OCI-LY1 (cell line): ENCODE measurements at regions not wholly inside any gene's neighbourhood (a gene's known extent, or its start where the extent isn't known, plus 50 kb on each side); places are given as distances from the start of the nearest gene placed in this dataset.
"Not testable (repeated sequence)": the region's sequence is repeated elsewhere in the genome, so short reads cannot be mapped to it uniquely, and the experiment has no call there.

Experiments used
- H2AFZ ChIP-seq: fragments of 200-600 bp; sonication (generic), shearing (Covaris generic); 2 replicates; pipeline ENCODE4 v1.6.0; 2014; ENCODE audit warnings: antibody characterized with exemption, mild to moderate bottlenecking, low read length
- H3F3A ChIP-seq: fragments of 200-600 bp; sonication (generic), shearing (Covaris generic); 2 replicates; pipeline ENCODE4 v1.6.0; 2014; ENCODE audit warnings: mild to moderate bottlenecking, antibody characterized with exemption, low read length, moderate library complexity; ENCODE audit not compliant: insufficient read depth
- H3K27ac ChIP-seq: fragments of 200-600 bp; sonication (generic); 2 replicates; pipeline ENCODE4 v1.5.1; 2014; ENCODE audit warnings: low read length, mixed run types, mild to moderate bottlenecking, low read depth; ENCODE audit not compliant: poor library complexity, severe bottlenecking
- H3K27me3 ChIP-seq: fragments of 200-600 bp; sonication (generic); 2 replicates; pipeline ENCODE4 v1.6.0; 2014; ENCODE audit warnings: antibody characterized with exemption, mild to moderate bottlenecking, low read length, moderate library complexity; ENCODE audit not compliant: insufficient read depth
- H3K36me3 ChIP-seq: fragments of 200-600 bp; sonication (generic); 2 replicates; pipeline ENCODE4 v1.6.1; 2014; ENCODE audit warnings: mild to moderate bottlenecking, antibody characterized with exemption, low read length, moderate library complexity, mixed read lengths; ENCODE audit not compliant: insufficient read depth
- H3K4me1 ChIP-seq: fragments of 200-600 bp; sonication (generic); 2 replicates; pipeline ENCODE4 v1.5.1; 2014; ENCODE audit warnings: mild to moderate bottlenecking, low read length, moderate library complexity; ENCODE audit not compliant: insufficient read depth, severe bottlenecking
- H3K4me2 ChIP-seq: fragments of 200-600 bp; sonication (generic), shearing (Covaris generic); 2 replicates; pipeline ENCODE4 v1.6.1; 2014; ENCODE audit warnings: low read length
- H3K4me3 ChIP-seq: fragments of 200-600 bp; sonication (generic); 2 replicates; pipeline ENCODE4 v1.5.1; 2014; ENCODE audit warnings: low read length, low read depth, mild to moderate bottlenecking, mixed read lengths; ENCODE audit not compliant: poor library complexity, severe bottlenecking
- H3K79me2 ChIP-seq: fragments of 200-600 bp; shearing (Covaris generic); 2 replicates; pipeline ENCODE4 v1.6.1; 2016; ENCODE audit warnings: mixed run types, low read length, mixed read lengths; ENCODE audit not compliant: insufficient read depth
- H3K9ac ChIP-seq: fragments of 200-600 bp; sonication (generic), shearing (Covaris generic); 2 replicates; pipeline ENCODE4 v1.6.1; 2014; ENCODE audit warnings: mild to moderate bottlenecking, low read length, mixed read lengths
- H3K9me2 ChIP-seq: fragments of 200-600 bp; sonication (generic), shearing (Covaris generic); 2 replicates; pipeline ENCODE4 v1.6.1; 2014; ENCODE audit warnings: low read depth, mild to moderate bottlenecking, low read length, mixed read lengths
- H3K9me3 ChIP-seq: fragments of 200-600 bp; shearing (Covaris generic); 2 replicates; pipeline ENCODE4 v1.6.1; 2014; ENCODE audit warnings: low read length, mixed read lengths
- H4K20me1 ChIP-seq: fragments of 200-600 bp; sonication (generic), shearing (Covaris generic); 2 replicates; pipeline ENCODE4 v1.6.0; 2016; ENCODE audit warnings: mild to moderate bottlenecking, low read length; ENCODE audit not compliant: insufficient read depth
- CTCF ChIP-seq: fragments of 200-600 bp; sonication (generic), shearing (Covaris generic); IDR thresholded peaks from 2 replicates; pipeline ENCODE4 v1.5.1; 2017; ENCODE audit warnings: mild to moderate bottlenecking, antibody characterized with exemption, low read length, moderate library complexity, mixed read lengths
- EZH2 ChIP-seq: fragments of 200-600 bp; sonication (generic), shearing (Covaris generic); IDR thresholded peaks from 2 replicates; pipeline ENCODE4 v1.8.0; 2017; ENCODE audit warnings: borderline replicate concordance, mixed run types, mild to moderate bottlenecking, antibody characterized with exemption, low read length, moderate library complexity, mixed read lengths

GRCh38 chr18:35889677-35890076, 82.8 kb upstream of the RMP24 start:
- Histone ChIP-seq H3K36me3 (no peaks in the 10 kb centered on the region), H3K9me2 (no peaks in the 10 kb centered on the region), H4K20me1 (no peaks in the 10 kb centered on the region), H3K4me3 (no peak overlapping the region), H2AFZ (no peak overlapping the region), H3F3A (no peaks in the 10 kb centered on the region), H3K27ac (no peak overlapping the region), H3K4me1 (no peaks in the 10 kb centered on the region), H3K27me3 (no peaks in the 10 kb centered on the region), H3K79me2 (no peaks in the 10 kb centered on the region), H3K9ac (no peak overlapping the region), H3K4me2 (no peak overlapping the region), H3K9me3 (no peaks in the 10 kb centered on the region)
- TF ChIP-seq CTCF = no peak
- no peak for TF ChIP-seq EZH2

GRCh38 chr18:35890323-35890722, 82.2 kb upstream of the RMP24 start:
- H3K27ac ChIP-seq = no peak overlapping the region
- H3K4me2 ChIP-seq = no peak overlapping the region
- no peaks in the 10 kb centered on the region for H3K9me2 ChIP-seq
- no peaks in the 10 kb centered on the region for H3K27me3 ChIP-seq
- no peaks in the 10 kb centered on the region for H3K79me2 ChIP-seq
- no peaks in the 10 kb centered on the region for H4K20me1 ChIP-seq
- no peak overlapping the region for H2AFZ ChIP-seq
- TF ChIP-seq CTCF = no peak
- TF ChIP-seq EZH2 = no peak
- H3K9me3 ChIP-seq = no peaks in the 10 kb centered on the region
- H3K36me3 ChIP-seq = no peaks in the 10 kb centered on the region
- H3F3A ChIP-seq = no peaks in the 10 kb centered on the region
- H3K9ac ChIP-seq = no peak overlapping the region
- H3K4me1 ChIP-seq = no peaks in the 10 kb centered on the region
- no peak overlapping the region for H3K4me3 ChIP-seq

GRCh38 chr18:35892118-35892517, 80.4 kb upstream of the RMP24 start:
- no peaks in the 10 kb centered on the region for H3K27me3 ChIP-seq
- TF ChIP-seq EZH2 = no peak
- TF ChIP-seq CTCF = no peak
- no peak overlapping the region for H3K4me2 ChIP-seq
- no peak overlapping the region for H3K4me3 ChIP-seq
- no peaks in the 10 kb centered on the region for H3K9me2 ChIP-seq
- no peaks in the 10 kb centered on the region for H3K4me1 ChIP-seq
- no peaks in the 10 kb centered on the region for H3K9me3 ChIP-seq
- H2AFZ ChIP-seq = no peak overlapping the region
- no peak overlapping the region for H3K27ac ChIP-seq
- no peaks in the 10 kb centered on the region for H3K79me2 ChIP-seq
- H3F3A ChIP-seq = no peaks in the 10 kb centered on the region
- H3K36me3 ChIP-seq = no peaks in the 10 kb centered on the region
- no peak overlapping the region for H3K9ac ChIP-seq
- H4K20me1 ChIP-seq = no peaks in the 10 kb centered on the region

- H3K4me3 ChIP-seq = not testable (repeated sequence)
Measured at GRCh38 chr18:35897481-35897880, 75.0 kb upstream of the RMP24 start.

More at GRCh38 chr18:35897481-35897880, 75.0 kb upstream of the RMP24 start:
- H3K36me3 ChIP-seq, H3K27me3 ChIP-seq, H3K4me1 ChIP-seq, H3K27ac ChIP-seq, H2AFZ ChIP-seq, H4K20me1 ChIP-seq, H3K9me2 ChIP-seq, H3K9me3 ChIP-seq, H3F3A ChIP-seq, H3K9ac ChIP-seq, H3K4me2 ChIP-seq, H3K79me2 ChIP-seq: not testable (repeated sequence)
